IMR-90 (cell line): ENCODE measurements at regions not wholly inside any gene's neighbourhood (a gene's known extent, or its start where the extent isn't known, plus 50 kb on each side); places are given as distances from the start of the nearest gene placed in this dataset.
A peak's percentile ranks its signal among the peaks of the same experiment; 100 is the strongest.

Experiments
- ATAC-seq: fragments of 200-7000 bp; cut with Tn5 transposase; 2 replicates; pipeline ENCODE4 v1.9.1; 2020; ENCODE audit warnings: low read depth, mild to moderate bottlenecking, moderate library complexity
- BruUV-seq: library from RNA; stranded (reverse); fragments of 400-500 nt; replicated peaks from 2 replicates; lab custom pipeline; 2021; lab: Mats Ljungman, UMichigan
- CTCF ChIA-PET: fragments of 300-600 bp; formaldehyde crosslinking; extraction: SDS; loops from one replicate; lab custom pipeline; 2021; ENCODE audit warnings: antibody characterized with exemption; lab: Yijun Ruan, JAX
- POLR2A ChIA-PET: fragments of 300-600 bp; sonication (Branson Sonifier 250); formaldehyde crosslinking; loops from one replicate; lab custom pipeline; 2022; ENCODE audit warnings: antibody characterized with exemption; ENCODE audit not compliant: unreplicated experiment; lab: Charles Lee
- DNase-seq: peaks from one replicate; pipeline ENCODE4 v3.0.0; 2013
- H2AFZ ChIP-seq: replicated peaks from 2 replicates; pipeline ENCODE3; 2013; ENCODE audit warnings: low read length, mild to moderate bottlenecking; ENCODE audit not compliant: poor library complexity
- H2AK5ac ChIP-seq: 2 replicates; pipeline ENCODE4 v1.6.1; 2013; ENCODE audit warnings: low read depth, low read length, inconsistent platforms
- H2AK9ac ChIP-seq: replicated peaks from 2 replicates; pipeline ENCODE3; 2013; ENCODE audit warnings: mild to moderate bottlenecking, low read depth, low read length, moderate library complexity; ENCODE audit not compliant: poor library complexity
- H2BK120ac ChIP-seq: 2 replicates; pipeline ENCODE4 v1.6.1; 2013; ENCODE audit warnings: low read depth, low read length, inconsistent platforms
- H2BK15ac ChIP-seq: 3 replicates; pipeline ENCODE4 v1.6.1; 2013; ENCODE audit warnings: low read depth, low read length, inconsistent platforms
- H2BK20ac ChIP-seq: 2 replicates; pipeline ENCODE4 v1.6.1; 2013; ENCODE audit warnings: low read depth, mild to moderate bottlenecking, inconsistent platforms, low read length, moderate library complexity
- H2BK5ac ChIP-seq: 2 replicates; pipeline ENCODE4 v1.6.1; 2013; ENCODE audit warnings: mild to moderate bottlenecking, low read depth, low read length, inconsistent platforms; ENCODE audit not compliant: poor library complexity, severe bottlenecking
- H3K14ac ChIP-seq: replicated peaks from 2 replicates; pipeline ENCODE4 v1.6.1; 2013; ENCODE audit warnings: low read depth, low read length, inconsistent platforms
- H3K18ac ChIP-seq: 2 replicates; pipeline ENCODE4 v1.6.1; 2013; ENCODE audit warnings: low read depth, low read length, control low read depth
- H3K23ac ChIP-seq: 2 replicates; pipeline ENCODE4 v1.6.1; 2013; ENCODE audit warnings: low read depth, low read length, inconsistent platforms
- H3K27ac ChIP-seq: 2 replicates; pipeline ENCODE4 v1.5.1; 2013; ENCODE audit warnings: mild to moderate bottlenecking, control low read depth, low read length; ENCODE audit not compliant: insufficient read depth
- H3K27me3 ChIP-seq: 2 replicates; pipeline ENCODE4 v1.6.1; 2013; ENCODE audit warnings: low read length; ENCODE audit not compliant: control insufficient read depth, insufficient read depth
- H3K36me3 ChIP-seq: 2 replicates; pipeline ENCODE4 v1.6.1; 2013; ENCODE audit warnings: low read length, mixed read lengths; ENCODE audit not compliant: control insufficient read depth, insufficient read depth
- H3K4ac ChIP-seq: 2 replicates; pipeline ENCODE4 v1.6.1; 2013; ENCODE audit warnings: low read depth, low read length, inconsistent platforms
- H3K4me1 ChIP-seq: 2 replicates; pipeline ENCODE4 v1.6.1; 2013; ENCODE audit warnings: low read length, mixed read lengths; ENCODE audit not compliant: control insufficient read depth, insufficient read depth
- H3K4me2 ChIP-seq: 2 replicates; pipeline ENCODE4 v1.6.1; 2013; ENCODE audit warnings: low read depth, mild to moderate bottlenecking, control low read depth, low read length, moderate library complexity
- H3K4me3 ChIP-seq: 2 replicates; pipeline ENCODE4 v1.5.1; 2013; ENCODE audit warnings: low read depth, mild to moderate bottlenecking, control low read depth, low read length, moderate library complexity; ENCODE audit not compliant: insufficient read depth
- H3K56ac ChIP-seq: 2 replicates; pipeline ENCODE4 v1.6.1; 2013; ENCODE audit warnings: low read length, inconsistent platforms; ENCODE audit not compliant: insufficient read depth; ENCODE audit errors: extremely low read depth
- H3K79me1 ChIP-seq, 2 experiments: 2 replicates each; pipeline ENCODE4 v1.6.1; 2013; ENCODE audit warnings: low read length in 2 of 2, inconsistent platforms in 1 of 2, low read depth in 1 of 2
- H3K9ac ChIP-seq: 2 replicates; pipeline ENCODE4 v1.6.1; 2013; ENCODE audit warnings: low read depth, low read length, control low read depth
- H3K9me1 ChIP-seq: 2 replicates; pipeline ENCODE4 v1.6.1; 2013; ENCODE audit warnings: low read length, inconsistent platforms; ENCODE audit not compliant: insufficient read depth
- H3K9me3 ChIP-seq: 2 replicates; pipeline ENCODE4 v1.6.1; 2013; ENCODE audit warnings: low read length; ENCODE audit not compliant: control insufficient read depth, insufficient read depth
- H4K20me1 ChIP-seq: 2 replicates; pipeline ENCODE4 v1.6.1; 2013; ENCODE audit warnings: low read length, inconsistent platforms; ENCODE audit not compliant: insufficient read depth
- H4K5ac ChIP-seq: 2 replicates; pipeline ENCODE4 v1.6.1; 2013; ENCODE audit warnings: mild to moderate bottlenecking, low read depth, low read length, control low read depth
- H4K8ac ChIP-seq, 2 experiments: 2 replicates each; pipeline ENCODE4 v1.6.1; 2013; ENCODE audit warnings: low read depth in 2 of 2, low read length in 2 of 2, control low read depth in 1 of 2, inconsistent platforms in 1 of 2
- H4K91ac ChIP-seq: 2 replicates; pipeline ENCODE4 v1.6.1; 2013; ENCODE audit warnings: low read depth, low read length, inconsistent platforms; ENCODE audit not compliant: insufficient read depth
- MAFK ChIP-seq: IDR thresholded peaks from 2 replicates; pipeline ENCODE4 v1.6.1; 2012; ENCODE audit warnings: low read depth, low read length, improper control_type of control experiment
- RAD21 ChIP-seq: IDR thresholded peaks from 2 replicates; pipeline ENCODE4 v1.6.1; 2012; ENCODE audit warnings: low read length, improper control_type of control experiment
- SMC3 ChIP-seq: fragments of 150-350 bp; IDR thresholded peaks from 2 replicates; pipeline ENCODE4 v1.6.1; 2016; ENCODE audit warnings: low read depth, mild to moderate bottlenecking, antibody characterized with exemption, low read length, moderate library complexity
- WGBS, 2 experiments: methylation state at CpG; one replicate each; pipeline versions ENCODE4 v1.1.5 to v1.1.7; 2013; ENCODE audit warnings: missing lambda C conversion rate in 2 of 2; ENCODE audit not compliant: insufficient read length in 1 of 2; ENCODE audit errors: extremely low coverage in 2 of 2; 5-methylcytosine and 5-hydroxymethylcytosine counted together
- dilution Hi-C: fragments of 300-500 bp; cut with HindIII; formaldehyde crosslinking; loops from one replicate; pipeline ENCODE4 v1.14.3; 2018; ENCODE audit warnings: low sequenced_read_pairs; ENCODE audit not compliant: unreplicated experiment
- in situ Hi-C: fragments of 300-500 bp; cut with MboI; formaldehyde crosslinking; loops from 3 replicates; pipeline ENCODE4 v1.14.3; 2019; ENCODE audit warnings: low sequenced_read_pairs, inconsistent platforms, mixed read lengths
- intact Hi-C: fragments of 100-400 bp; cut with micrococcal nuclease; formaldehyde crosslinking; loops from 2 replicates; pipeline ENCODE4 v1.10.0; 2022

GRCh38 chr2:122129399-122129798, 373.9 kb downstream of the TSN start:
- Histone ChIP-seq H3K27me3 (no peaks in the 10 kb centered on the region), H3K4me1 (no peaks in the 10 kb centered on the region), H3K14ac (no peak overlapping the region), H3K36me3 (no peaks in the 10 kb centered on the region), H3K4me2 (no peak overlapping the region), H3K23ac (no peak overlapping the region), H4K5ac (no peak overlapping the region), H2AK5ac (no peak overlapping the region), H4K20me1 (no peaks in the 10 kb centered on the region), H3K9ac (no peak overlapping the region), H3K9me3 (no peaks in the 10 kb centered on the region), H2AK9ac (no peak overlapping the region), H4K91ac (no peak overlapping the region), H2BK15ac (no peak overlapping the region), H3K56ac (no peak overlapping the region), H3K18ac (no peak overlapping the region), H3K27ac (no peak overlapping the region), H2AFZ (no peak overlapping the region), H3K9me1 (no peaks in the 10 kb centered on the region), H3K4ac (no peak overlapping the region), H2BK20ac (no peak overlapping the region), H3K4me3 (no peak overlapping the region), H3K79me1 (no peaks in the 10 kb centered on the region), H2BK5ac (no peak overlapping the region), H2BK120ac (no peak overlapping the region), H4K8ac (no peak overlapping the region)
- no TSS peak for BruUV-seq
- POLR2A ChIA-PET = no interaction called here
- WGBS, 2 experiments = no CpG with 5 or more reads among the region's 1 CpG
- TF ChIP-seq MAFK (peak; percentile 58), RAD21 (no peak), SMC3 (no peak)
- in situ Hi-C loops (no loop called here), intact Hi-C loops (no loop called here), dilution Hi-C loops (no loop called here)
- DNase-seq = no peak
- CTCF ChIA-PET = interaction anchor here (0.6 kb wide), 1 partner anchor 290 kb away, joined by 3 read pairs; no protein-coding TSS in a partner anchor
- no peak for ATAC-seq
